RCC 7860 (cell line): ENCODE measurements at regions not wholly inside any gene's neighbourhood (a gene's known extent, or its start where the extent isn't known, plus 50 kb on each side); places are given as distances from the start of the nearest gene placed in this dataset.

Experiments
- DNase-seq: peaks from one replicate; pipeline ENCODE4 v3.0.0-alpha.2; 2015; ENCODE audit warnings: low spot score
- FAIRE-seq: peaks from 2 replicates; lab custom pipeline; 2012; peaks lifted over from hg19 to GRCh38; lab: Jason Lieb, UNC

DNA sequence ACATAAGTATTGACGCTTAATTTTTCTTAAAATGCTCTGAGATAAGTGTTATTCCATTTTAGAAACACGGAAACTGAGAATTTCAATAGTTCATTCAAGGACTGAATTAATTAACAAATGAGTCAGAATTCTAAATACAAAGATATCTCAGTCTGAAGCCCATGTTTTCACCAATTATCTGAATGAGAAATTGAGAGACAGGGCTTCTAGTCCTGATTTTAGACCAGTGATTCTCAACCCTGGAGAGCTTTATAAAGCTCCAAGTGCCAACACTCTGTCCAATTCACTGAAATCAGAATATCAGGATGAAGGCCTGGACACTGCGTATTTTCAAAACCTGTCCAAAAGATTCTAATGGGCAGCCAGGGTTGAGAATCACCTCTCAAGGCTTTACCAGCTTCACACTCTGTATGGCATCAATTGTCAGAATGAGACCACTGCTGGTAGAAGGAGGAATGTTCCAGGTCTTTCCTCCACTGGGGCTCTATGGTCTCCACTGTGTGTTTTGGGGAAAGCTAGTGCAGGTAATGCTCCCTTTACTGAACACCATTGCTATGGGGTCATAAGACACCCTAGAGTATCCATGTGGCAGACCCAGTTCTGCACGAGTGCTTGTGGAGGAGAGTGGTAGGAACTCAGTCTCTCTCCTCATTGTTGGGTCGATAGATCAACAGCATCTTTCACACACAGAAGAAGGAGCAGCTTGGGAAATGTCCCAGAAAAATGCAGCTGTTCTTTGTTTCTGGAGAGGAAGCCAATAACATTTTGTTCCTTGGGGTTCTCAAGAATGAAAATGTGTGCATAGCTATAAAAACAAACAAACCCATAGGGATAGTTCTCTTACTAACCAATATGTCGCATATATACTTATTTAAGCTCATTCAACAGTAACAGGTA is 99.7 kb upstream of the OSMR start:
- FAIRE-seq, result no peak
- DNase-seq, result no peak

DNA sequence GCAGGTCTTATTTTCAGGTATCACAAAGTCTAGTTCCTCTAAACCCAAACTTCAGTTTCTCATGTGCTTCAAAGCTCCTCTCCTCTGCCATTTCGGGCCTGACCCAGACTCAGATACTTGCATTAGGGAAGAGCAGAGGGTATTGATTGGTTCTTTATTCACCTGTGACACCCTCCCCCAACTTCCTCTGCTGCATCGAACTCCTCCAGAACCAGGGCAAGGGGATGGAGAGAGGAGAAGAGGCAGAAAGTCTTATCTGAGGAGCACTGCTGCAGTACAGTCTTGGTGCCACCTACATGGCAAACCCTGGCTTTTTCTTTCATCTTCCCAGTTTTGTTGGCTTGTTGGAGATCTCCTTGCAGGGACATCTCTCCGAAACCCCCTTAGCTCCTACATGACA is 96.0 kb upstream of the OSMR start:
- no peak for DNase-seq
- no peak for FAIRE-seq

GRCh38 chr5:38751103-38751502 is 94.7 kb upstream of the OSMR start:
- DNase-seq, result no peak
- no peak for FAIRE-seq

GRCh38 chr5:38752012-38752536 is 93.7 kb upstream of the OSMR start:
- DNase-seq (no peak), FAIRE-seq (no peak)

- DNase-seq, result no peak
- no peak for FAIRE-seq
Observed at GRCh38 chr5:38752622-38753021, 93.2 kb upstream of the OSMR start.

GRCh38 chr5:38753141-38753540 is 92.7 kb upstream of the OSMR start:
- DNase-seq, result no peak
- no peak for FAIRE-seq

GRCh38 chr5:38753776-38754175 is 92.0 kb upstream of the OSMR start:
- no peak for DNase-seq
- FAIRE-seq, result no peak

- DNase-seq (no peak), FAIRE-seq (no peak)
Observed at GRCh38 chr5:38755181-38755580, 90.6 kb upstream of the OSMR start.

GRCh38 chr5:38756068-38756467 is 89.7 kb upstream of the OSMR start:
- FAIRE-seq, result no peak
- DNase-seq, result no peak

DNA sequence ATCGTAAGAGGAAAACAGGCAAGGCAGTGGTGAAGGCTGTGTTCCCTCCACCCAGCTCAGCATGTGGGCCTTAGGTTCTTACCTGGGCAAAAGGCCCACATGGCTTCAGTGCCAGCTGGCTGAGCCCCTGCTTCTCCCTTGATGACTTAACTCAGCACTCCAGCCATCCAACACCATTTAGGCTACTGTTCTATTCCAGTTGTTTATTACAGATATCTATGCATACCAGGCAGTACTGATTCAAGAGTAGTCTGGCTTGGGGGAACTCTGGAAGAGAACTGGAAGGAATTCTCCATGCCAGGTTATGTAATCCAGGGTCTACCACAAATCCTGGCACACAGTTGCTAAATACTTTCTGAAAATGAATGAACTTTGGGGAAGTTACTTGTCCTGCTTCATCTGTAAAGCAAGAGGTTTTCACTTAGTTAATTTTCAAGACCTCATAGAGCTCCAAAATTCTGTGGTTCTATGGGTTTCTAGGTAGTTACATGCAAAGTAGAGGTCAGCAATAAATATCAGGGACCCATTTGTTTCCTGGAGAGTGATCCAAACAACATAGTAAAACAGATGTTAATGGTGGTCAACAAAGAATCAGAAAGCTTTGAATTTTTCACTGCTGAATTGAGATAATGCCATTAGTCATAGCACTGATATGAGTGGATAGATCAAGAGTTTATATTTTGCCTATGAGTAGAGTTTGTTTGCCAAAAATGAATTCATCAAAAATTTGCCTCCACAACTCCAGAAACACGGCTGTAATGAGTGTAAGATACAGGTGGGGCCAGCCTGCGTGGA is 88.2 kb upstream of the OSMR start:
- no peak for DNase-seq
- no peak for FAIRE-seq

- DNase-seq (no peak), FAIRE-seq (no peak)
Observed at GRCh38 chr5:38758774-38759600, 86.8 kb upstream of the OSMR start.

DNA sequence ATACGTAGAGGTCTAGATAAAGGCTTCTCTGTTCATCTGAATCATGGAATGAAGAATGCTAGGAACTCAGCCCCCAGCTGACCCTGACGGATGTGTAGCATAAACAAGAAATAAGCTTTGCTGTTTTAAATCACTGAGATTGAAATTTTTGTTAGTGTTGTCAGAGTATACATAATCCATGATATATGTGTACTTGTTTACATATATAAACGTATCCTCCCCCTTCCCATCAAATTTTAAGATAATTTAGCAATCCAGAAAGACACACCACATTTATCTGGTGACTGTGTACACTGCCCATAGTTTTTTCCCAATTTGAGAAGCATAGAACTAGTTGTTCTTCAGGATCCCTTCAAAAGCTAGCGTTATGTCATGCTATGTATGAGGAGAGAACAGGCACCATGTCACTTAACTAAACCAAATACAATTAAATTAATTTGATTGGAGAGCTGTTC is 80.8 kb upstream of the OSMR start:
- DNase-seq (no peak), FAIRE-seq (no peak)

DNA sequence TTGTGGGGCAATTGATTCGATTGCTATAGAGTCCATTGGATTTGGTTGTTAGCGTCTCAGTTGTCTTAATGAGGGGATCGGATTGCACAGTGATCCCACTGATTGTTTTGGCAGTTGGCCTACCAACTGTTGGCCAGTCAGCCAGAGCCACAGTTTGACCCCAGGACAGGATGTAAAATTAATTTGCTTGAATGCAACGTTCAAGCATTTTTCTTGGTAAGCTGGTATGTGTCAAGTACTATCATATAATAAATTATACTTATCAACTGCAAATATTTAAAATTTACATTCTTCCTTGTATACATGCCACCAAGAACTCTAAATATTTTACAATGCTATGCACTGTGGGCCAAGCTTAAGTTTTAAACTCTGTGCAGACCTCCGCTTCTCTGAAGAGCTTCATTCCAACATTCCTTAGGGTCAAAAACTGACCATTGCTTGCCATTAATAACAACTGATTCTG is 80.4 kb upstream of the OSMR start:
- DNase-seq, result no peak
- FAIRE-seq, result no peak

DNA sequence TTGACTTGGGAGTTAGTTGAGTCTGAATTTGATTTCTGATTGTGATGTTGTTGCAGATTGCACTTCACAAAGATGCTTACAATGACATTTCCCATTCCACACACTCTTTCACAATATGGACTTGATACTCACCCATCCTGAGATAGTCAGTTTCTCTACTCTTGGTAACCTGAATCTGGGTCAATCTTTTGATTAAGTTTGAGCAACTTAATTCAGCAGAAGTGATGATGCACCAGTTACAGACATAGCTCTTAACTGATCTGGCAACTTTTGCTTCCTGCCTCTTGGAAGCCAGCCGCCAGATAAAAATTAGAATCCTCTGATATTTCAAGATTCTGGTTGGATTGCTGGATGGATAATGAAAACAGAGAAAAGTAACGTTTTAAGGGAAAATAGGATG is 79.7 kb upstream of the OSMR start:
- FAIRE-seq (no peak), DNase-seq (no peak)

GRCh38 chr5:38768412-38769211 is 77.2 kb upstream of the OSMR start:
- no peak for DNase-seq
- FAIRE-seq, result no peak

GRCh38 chr5:38772471-38772870 is 73.3 kb upstream of the OSMR start:
- FAIRE-seq (no peak), DNase-seq (no peak)

DNA sequence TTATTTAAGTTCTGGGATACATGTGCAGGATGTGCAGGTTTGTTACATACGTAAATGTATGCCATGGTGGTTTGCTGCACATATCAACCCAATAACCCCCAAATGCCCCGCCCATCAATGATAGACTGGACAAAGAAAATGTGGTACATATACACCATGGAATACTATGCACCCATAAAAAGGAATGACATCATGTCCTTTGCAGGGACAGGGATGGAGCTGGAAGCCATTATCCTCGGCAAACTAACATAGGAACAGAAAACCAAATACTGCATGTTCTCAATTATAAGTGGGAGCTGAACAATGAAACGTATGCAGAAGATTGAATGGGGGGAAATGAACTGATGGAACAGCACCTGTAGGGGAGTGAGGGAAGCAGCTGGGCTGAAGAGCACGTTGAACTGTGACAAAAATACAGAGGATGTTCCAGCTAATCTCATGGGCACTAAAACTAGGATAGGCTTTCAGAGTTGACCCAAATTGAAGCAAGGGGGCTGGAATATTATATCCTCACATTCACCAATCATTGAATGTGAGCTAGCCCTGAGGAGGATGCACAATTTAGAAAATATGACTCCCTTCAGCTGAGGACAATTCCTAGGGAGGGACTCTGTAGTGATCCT is 70.5 kb upstream of the OSMR start:
- FAIRE-seq (no peak), DNase-seq (no peak)

- no peak for FAIRE-seq
- no peak for DNase-seq
Observed at GRCh38 chr5:38776149-38776896, 69.5 kb upstream of the OSMR start.

DNA sequence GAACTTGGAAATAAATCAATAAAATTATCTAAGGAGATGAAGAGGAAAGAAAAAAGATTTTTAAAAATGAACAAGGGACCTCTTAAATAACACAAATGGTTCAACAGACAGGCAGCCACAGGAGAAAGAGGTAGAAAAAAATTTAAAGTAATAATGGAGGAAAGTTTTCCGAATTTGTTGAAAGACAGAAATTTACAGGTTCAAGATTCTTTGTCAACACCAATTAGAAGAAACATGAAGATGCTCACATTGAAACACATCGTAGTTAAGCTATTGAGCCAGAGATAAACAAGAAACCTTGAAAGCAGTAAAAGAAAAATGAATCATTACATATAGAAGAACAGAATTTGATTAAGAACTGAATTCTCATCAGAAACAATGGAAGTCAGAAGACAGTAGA is 68.7 kb upstream of the OSMR start:
- FAIRE-seq (no peak), DNase-seq (no peak)
